MCF 10A (cell line): ENCODE measurements at regions not wholly inside any gene's neighbourhood (a gene's known extent, or its start where the extent isn't known, plus 50 kb on each side); places are given as distances from the start of the nearest gene placed in this dataset.

Experiments
- BruUV-seq: library from RNA; stranded (reverse); fragments of 400-500 nt; replicated peaks from 2 replicates; lab custom pipeline; 2021; lab: Mats Ljungman, UMichigan
- CTCF ChIA-PET: fragments of 300-600 bp; sonication (Branson Sonifier 250); formaldehyde crosslinking; extraction: SDS; loops from one replicate; lab custom pipeline; 2021; ENCODE audit warnings: antibody characterized with exemption, inconsistent platforms; lab: Yijun Ruan, JAX
- POLR2A ChIA-PET: fragments of 300-600, 350-650 bp; sonication (Branson Sonifier 250); formaldehyde crosslinking; extraction: SDS; loops from one replicate; lab custom pipeline; 2020; ENCODE audit warnings: antibody characterized with exemption, inconsistent platforms; lab: Yijun Ruan, JAX
- DNase-seq: peaks from one replicate; pipeline ENCODE4 v3.0.0-alpha.2; 2018; ENCODE audit not compliant: unreplicated experiment
- H3K27ac Mint-ChIP-seq: one replicate; pipeline ENCODE4 v1.8.0; 2022; ENCODE audit warnings: mild to moderate bottlenecking, low read depth, mixed read lengths; ENCODE audit not compliant: unreplicated experiment
- H3K27me3 Mint-ChIP-seq: one replicate; pipeline ENCODE4 v1.8.0; 2022; ENCODE audit warnings: mixed read lengths; ENCODE audit not compliant: insufficient read depth, unreplicated experiment
- H3K36me3 Mint-ChIP-seq: one replicate; pipeline ENCODE4 v1.8.0; 2022; ENCODE audit warnings: mild to moderate bottlenecking, moderate library complexity, mixed read lengths; ENCODE audit not compliant: insufficient read depth, unreplicated experiment
- H3K4me1 Mint-ChIP-seq: one replicate; pipeline ENCODE4 v1.8.0; 2022; ENCODE audit warnings: mixed read lengths; ENCODE audit not compliant: insufficient read depth, unreplicated experiment
- H3K4me3 Mint-ChIP-seq: one replicate; pipeline ENCODE4 v1.8.0; 2022; ENCODE audit warnings: mild to moderate bottlenecking, moderate library complexity, mixed read lengths; ENCODE audit not compliant: unreplicated experiment
- H3K9me3 Mint-ChIP-seq: one replicate; pipeline ENCODE4 v1.8.0; 2022; ENCODE audit warnings: mixed read lengths; ENCODE audit not compliant: unreplicated experiment
- intact Hi-C: fragments of 100-400 bp; cut with micrococcal nuclease; formaldehyde crosslinking; loops from 2 replicates; pipeline ENCODE4 v1.14.1; 2022
- TF ChIP-seq, protein P1 (sequence below): fragments of 200-600 bp; IDR thresholded peaks from one replicate; pipeline ENCODE4 v1.8.0; 2022; ENCODE audit warnings: antibody characterized with exemption, mild to moderate bottlenecking; ENCODE audit not compliant: unreplicated experiment

- no peak for DNase-seq
- Mint-ChIP-seq H3K27me3 (no peaks in the 10 kb centered on the region), H3K9me3 (no peaks in the 10 kb centered on the region), H3K4me3 (no peak overlapping the region), H3K27ac (peak overlapping the region; percentile 7), H3K36me3 (no peaks in the 10 kb centered on the region), H3K4me1 (peaks cover 23% of the 10 kb centered on the region)
- ChIA-PET POLR2A (no interaction called here), CTCF (interaction anchor here (0.7 kb wide), 1 partner anchor 1651 kb away, joined by 3 read pairs; no protein-coding TSS in a partner anchor)
- no TSS peak for BruUV-seq
- intact Hi-C loops: no loop called here
- TF ChIP-seq, protein P1, sequence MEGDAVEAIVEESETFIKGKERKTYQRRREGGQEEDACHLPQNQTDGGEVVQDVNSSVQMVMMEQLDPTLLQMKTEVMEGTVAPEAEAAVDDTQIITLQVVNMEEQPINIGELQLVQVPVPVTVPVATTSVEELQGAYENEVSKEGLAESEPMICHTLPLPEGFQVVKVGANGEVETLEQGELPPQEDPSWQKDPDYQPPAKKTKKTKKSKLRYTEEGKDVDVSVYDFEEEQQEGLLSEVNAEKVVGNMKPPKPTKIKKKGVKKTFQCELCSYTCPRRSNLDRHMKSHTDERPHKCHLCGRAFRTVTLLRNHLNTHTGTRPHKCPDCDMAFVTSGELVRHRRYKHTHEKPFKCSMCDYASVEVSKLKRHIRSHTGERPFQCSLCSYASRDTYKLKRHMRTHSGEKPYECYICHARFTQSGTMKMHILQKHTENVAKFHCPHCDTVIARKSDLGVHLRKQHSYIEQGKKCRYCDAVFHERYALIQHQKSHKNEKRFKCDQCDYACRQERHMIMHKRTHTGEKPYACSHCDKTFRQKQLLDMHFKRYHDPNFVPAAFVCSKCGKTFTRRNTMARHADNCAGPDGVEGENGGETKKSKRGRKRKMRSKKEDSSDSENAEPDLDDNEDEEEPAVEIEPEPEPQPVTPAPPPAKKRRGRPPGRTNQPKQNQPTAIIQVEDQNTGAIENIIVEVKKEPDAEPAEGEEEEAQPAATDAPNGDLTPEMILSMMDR: no peak
Observed at GRCh38 chr15:66891776-66892175, 173.6 kb upstream of the SMAD3 start.

- BruUV-seq: no TSS peak
- TF ChIP-seq, protein P1: no peak
- Mint-ChIP-seq H3K4me1 (peaks cover 19% of the 10 kb centered on the region), H3K27ac (no peak overlapping the region), H3K27me3 (no peaks in the 10 kb centered on the region), H3K9me3 (no peaks in the 10 kb centered on the region), H3K36me3 (no peaks in the 10 kb centered on the region), H3K4me3 (no peak overlapping the region)
- DNase-seq: no peak
- intact Hi-C loops: no loop called here
- POLR2A ChIA-PET: no interaction called here
- CTCF ChIA-PET: no interaction called here
Observed at GRCh38 chr15:66893294-66893693, 172.1 kb upstream of the SMAD3 start.

DNA sequence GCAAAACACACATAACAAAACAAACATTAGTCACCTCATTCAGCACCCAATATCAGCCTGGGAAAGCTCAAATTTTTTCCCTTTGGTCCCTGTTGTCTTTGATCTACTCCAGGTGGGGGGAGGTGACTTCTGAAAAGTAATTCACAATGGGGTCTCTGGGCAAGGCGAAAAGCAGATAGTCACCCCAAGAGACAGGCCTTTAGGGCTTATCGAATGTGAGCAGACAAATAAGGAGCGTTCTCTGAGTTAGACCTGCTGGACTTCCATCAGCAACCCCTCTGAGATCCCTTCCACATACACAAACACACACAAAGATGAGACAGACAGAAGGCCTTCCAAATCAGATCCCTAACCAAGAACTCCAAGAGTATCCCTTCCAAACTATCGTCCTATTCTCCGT lies 171.0 kb upstream of the SMAD3 start:
- H3K36me3 Mint-ChIP-seq: no peaks in the 10 kb centered on the region
- TF ChIP-seq, protein P1: no peak
- H3K27ac Mint-ChIP-seq: no peak overlapping the region
- H3K27me3 Mint-ChIP-seq: no peaks in the 10 kb centered on the region
- no peak overlapping the region for H3K4me3 Mint-ChIP-seq
- no peak for DNase-seq
- no TSS peak for BruUV-seq
- intact Hi-C loops: no loop called here
- peaks cover 17% of the 10 kb centered on the region for H3K4me1 Mint-ChIP-seq
- POLR2A ChIA-PET: no interaction called here
- CTCF ChIA-PET: interaction anchor here (1.5 kb wide), 1 partner anchor 9 kb away, joined by 3 read pairs; no protein-coding TSS in a partner anchor
- no peaks in the 10 kb centered on the region for H3K9me3 Mint-ChIP-seq

DNA sequence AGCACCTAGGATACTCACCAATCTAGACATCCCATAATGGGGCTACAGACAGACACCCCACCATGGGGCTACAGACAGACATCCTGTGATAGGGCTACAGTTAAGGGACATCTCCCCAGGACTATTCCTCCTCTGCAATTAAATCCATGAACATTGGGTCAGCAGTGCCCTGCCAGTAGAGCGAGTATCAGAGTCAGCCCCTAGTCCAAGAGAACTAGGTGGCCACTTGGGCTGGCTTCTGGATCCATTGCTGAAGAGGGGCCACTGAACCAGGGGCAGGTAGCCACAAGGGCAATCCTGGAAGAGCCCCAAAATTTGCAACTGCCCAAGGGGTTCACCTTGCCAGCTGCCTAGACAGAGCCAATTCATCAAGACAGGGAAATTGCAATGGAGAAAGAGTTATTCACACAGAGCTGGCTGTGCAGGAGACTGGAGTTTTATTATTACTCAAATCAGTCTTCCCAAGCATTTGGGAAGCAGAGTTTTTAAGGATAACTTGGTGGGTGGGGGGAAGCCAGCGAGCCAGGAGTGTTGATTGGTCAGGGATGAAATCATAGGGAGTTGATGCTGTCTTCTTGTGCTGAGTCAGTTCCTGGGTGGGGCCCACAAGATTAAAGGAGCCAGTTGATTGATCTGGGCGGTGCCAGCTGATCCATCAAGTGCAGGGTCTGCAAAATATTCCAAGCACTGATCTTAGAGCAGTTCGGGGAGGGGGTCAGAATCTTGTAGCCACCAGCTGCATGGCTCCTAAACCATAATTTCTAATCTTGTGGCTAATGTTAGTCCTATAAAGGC lies 170.2 kb upstream of the SMAD3 start:
- POLR2A ChIA-PET: no interaction called here
- TF ChIP-seq, protein P1: no peak
- Mint-ChIP-seq H3K36me3 (no peaks in the 10 kb centered on the region), H3K9me3 (no peaks in the 10 kb centered on the region), H3K4me1 (peaks cover 23% of the 10 kb centered on the region), H3K4me3 (no peak overlapping the region), H3K27me3 (no peaks in the 10 kb centered on the region), H3K27ac (no peak overlapping the region)
- no TSS peak for BruUV-seq
- DNase-seq: no peak
- CTCF ChIA-PET: interaction anchor here (0.6 to 1.5 kb wide), 2 partner anchors 8 to 18 kb away, joined by 3 read pairs; no protein-coding TSS in a partner anchor
- intact Hi-C loops: no loop called here
